GM21528 (cell line): ENCODE measurements at regions not wholly inside any gene's neighbourhood (a gene's known extent, or its start where the extent isn't known, plus 50 kb on each side); places are given as distances from the start of the nearest gene placed in this dataset.
A peak's percentile ranks its signal among the peaks of the same experiment; 100 is the strongest.

Experiments used
- ATAC-seq: cut with Tn5 transposase; IDR thresholded peaks from one replicate; pipeline ENCODE4 v1.9.1; 2021; ENCODE audit warnings: mild to moderate bottlenecking, moderate library complexity; ENCODE audit not compliant: unreplicated experiment, low FRiP score

GRCh38 chr6:11366183-11366933 is 133.9 kb upstream of the NEDD9 start:
- ATAC-seq = peak; percentile 81

- no peak for ATAC-seq
Observed at GRCh38 chr6:11364971-11365397, 132.5 kb upstream of the NEDD9 start.

DNA sequence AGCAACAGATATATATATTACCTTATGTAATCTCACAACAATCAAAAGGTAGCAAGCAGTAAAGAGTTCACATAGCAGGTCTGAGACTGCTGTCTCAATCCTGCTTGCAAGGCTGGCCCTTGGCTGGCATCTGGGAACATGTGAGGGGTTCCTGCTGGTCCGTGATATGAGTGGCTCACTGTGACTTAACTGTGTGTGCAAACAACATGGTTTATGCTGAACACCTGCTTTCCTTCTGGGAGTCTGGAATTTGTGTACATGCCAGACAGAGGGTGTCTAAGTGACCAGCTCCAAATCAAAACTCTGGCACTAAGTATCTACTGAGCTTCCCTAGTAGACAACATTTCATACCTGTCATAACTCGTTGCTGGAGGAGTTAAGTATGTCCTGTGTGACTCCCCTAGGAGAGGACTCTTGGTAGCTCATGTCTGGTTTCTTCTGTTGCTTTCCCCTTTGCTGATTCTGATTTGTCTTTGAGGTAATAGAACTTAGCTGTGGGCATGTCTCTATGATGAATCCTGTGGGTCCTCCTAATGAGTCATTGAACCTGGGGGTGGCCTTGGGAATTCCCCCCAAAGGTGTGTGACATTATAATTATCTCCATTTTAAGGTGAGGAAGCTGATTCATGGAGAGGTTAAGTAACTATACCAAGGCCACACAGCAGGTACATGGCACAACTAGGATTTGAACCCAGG is 131.6 kb upstream of the NEDD9 start:
- no peak for ATAC-seq

DNA sequence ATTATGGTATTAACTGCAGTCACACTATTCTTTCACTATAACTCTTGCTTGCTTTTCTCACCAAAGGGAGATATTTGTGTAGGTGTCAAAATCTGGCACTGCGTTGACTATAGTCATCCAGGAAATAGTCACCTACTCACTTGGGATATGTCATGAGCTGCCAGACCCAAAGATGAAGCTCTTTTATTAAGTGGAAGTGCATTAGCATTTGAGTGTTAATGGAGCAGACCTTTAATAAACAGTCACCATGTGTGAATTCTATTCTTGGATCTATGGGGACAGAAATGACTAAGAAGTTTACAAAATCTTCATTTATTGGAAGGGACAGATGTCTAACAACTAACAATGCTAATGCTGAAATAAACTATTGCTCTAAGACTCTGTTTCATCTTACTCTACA is 130.1 kb upstream of the NEDD9 start:
- no peak for ATAC-seq

DNA sequence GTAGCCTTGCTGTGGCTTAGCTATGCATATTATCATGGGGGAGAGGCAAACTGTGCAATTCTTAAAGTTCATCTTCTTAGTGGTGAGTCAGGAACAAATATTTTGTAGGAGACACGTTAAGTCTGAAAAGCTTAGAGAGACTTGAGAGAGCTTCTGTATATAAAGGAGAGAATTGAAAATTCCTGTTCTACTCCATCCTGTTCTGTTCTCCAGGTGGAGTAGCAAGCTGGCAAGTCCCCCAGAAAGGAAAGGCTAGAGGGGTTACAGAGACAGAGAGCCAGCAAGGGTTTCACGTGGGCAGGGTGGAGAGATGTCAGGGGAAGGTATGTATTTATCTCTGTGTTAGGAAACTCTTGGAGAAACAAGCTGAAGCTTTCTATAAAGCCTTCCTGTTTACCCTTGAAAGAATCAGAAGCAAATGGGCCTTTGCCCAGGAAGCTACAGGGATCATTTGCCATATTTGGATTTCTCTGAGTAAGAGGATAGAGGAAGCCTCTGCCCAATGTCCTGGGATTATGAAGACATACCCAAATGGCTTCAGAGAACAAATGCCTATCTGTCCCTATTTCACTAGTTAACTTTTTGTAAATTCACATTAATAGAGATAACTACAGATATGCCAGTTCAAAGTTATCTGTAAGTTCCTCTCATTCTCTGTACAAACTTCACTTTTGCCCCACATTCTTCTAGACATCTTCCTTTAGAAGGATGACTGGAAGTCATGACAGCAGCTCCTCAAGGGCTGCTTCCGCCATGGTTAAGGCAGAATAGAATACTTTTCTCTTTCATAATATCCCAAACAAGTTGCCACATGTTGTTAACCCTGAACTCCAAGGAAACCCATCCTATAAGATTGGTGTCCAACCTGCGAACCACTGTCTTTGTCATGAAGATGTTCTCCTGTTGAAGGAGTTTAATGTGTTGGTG is 126.7 kb upstream of the NEDD9 start:
- ATAC-seq = no peak

DNA sequence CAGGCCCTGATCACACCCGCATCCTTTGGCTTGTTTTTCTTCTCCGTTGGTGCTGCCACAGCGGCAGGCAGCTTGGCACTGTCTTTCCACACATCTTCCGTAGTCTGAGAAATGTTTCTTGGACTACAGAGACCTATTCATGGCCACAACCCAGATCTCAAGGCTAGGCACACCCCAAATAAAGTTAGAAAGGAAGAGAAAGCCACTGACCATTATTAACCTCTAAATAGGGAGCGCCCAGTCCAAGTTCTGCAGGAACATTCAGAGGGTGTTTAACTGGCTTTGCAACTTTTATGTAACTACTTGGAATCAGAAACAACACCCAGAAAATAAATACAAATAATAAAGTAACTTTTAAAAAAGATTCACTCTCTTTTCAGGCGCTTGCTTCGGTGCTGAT is 124.8 kb upstream of the NEDD9 start:
- no peak for ATAC-seq

- no peak for ATAC-seq
Observed at GRCh38 chr6:11356404-11357155, 124.1 kb upstream of the NEDD9 start.

GRCh38 chr6:11353921-11354389 is 121.5 kb upstream of the NEDD9 start:
- ATAC-seq = no peak

- ATAC-seq = no peak
Observed at GRCh38 chr6:11350294-11350693, 117.8 kb upstream of the NEDD9 start.

- no peak for ATAC-seq
Observed at GRCh38 chr6:11349880-11350279, 117.4 kb upstream of the NEDD9 start.

DNA sequence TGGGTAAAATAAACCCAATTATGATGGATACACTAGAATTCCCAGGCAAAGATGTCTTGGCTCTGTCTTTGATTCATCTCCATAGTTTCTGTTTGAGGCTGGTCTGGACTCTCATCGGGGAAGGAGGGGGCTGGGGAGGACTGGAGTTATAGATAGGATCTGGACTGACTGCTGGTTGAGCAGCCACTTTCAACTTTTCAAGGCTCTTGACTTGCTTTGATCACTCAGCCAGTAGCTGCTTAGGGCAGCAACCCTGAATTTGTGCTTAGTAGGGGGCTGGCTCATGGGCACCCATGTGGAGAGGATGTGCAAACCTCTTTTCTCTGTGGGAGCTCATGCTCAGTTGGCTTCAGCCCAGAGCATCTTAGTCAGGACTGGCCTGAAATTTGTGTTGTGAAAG is 114.0 kb upstream of the NEDD9 start:
- no peak for ATAC-seq

- ATAC-seq = no peak
Observed at GRCh38 chr6:11345536-11345935, 113.1 kb upstream of the NEDD9 start.

DNA sequence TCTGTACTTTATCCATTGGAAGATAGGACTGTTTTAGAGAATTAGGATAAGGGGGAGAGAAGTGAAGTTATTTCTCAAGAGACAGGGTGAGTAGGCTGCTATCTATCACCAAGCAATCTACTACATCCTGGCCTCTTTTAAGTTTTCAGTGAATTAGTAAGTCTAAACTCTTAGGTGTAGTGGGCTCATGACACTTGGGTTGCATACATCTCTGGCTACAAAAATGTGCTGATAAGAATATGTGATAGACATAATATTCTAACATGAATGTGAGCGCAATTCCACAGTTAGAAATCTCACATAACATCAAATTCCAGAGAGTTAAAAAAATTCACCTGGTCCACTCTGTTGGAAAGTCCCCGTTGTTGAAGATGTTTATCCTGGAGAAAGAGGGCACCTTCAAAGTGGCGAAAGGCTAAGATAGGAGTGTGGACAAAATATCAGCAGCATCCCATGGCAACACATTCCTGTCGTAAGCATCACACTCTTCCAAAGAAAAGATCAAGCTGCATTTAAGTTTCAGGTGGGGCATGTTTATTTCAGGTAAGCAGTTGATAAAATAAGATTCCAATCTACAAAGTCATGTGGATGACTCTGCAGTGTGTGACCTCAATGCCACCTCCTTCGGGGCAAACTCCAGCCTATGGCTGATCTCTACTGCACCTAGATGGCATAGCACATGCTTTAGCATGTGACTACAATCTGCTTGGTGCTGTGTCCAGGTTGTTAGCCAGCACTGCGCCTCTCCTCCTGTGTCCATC is 111.7 kb upstream of the NEDD9 start:
- ATAC-seq = no peak

DNA sequence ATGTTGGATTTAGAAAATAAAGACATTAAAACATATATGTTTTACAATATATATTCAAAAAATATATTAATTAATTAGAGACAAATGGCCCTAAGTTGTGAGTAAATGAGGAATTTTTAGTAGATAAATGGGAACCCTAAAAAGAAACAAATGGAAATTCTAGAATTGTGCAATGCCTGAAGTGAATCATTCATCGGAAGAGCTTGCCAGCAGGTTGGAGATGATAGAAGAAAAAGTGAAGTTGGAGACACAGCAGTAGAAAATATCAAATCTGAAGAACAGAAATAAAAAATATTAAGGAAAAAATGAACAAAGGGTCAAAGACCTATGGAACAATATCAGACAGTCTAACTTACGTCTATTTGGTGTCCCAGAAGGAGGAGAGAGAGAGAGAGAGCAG is 109.4 kb upstream of the NEDD9 start:
- ATAC-seq = no peak

DNA sequence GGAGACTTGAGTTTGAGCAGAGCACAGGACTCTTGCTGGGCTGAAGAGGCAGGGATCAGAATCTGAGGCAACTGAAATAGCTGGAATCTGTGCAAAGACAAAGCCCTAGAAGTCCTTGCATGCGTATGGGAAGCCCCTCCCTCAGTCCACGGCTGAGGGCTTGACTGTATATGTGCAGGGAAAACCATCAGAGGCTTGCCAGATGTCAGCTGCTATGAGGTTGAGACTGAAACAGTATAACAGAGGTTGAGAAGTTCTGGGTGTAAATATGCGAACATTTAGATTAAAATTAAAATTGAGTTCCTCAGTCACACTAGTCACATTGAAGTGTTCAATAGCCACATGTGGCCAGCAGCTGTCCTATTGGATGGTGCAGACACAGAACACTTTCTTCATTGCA is 108.8 kb upstream of the NEDD9 start:
- ATAC-seq = no peak

DNA sequence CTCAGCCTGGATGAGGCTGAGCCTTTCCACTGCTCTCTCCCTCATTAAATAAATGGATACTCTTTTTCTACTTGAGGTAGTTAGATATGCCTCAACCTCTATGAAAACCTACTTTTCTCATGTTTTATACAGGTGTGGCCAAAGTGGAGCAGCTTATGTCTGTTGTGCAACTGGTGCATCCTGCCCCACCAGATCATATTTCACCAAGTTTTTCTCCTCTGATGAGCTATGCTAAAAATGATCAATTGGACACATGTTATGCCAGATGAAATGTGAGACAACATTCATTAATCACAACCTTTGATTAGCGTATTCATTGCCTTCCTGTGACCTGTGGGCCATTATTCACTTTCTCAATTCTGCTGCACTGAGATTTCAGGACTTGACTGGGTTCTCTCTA is 106.9 kb upstream of the NEDD9 start:
- ATAC-seq = no peak

- no peak for ATAC-seq
Observed at GRCh38 chr6:11337306-11337705, 104.8 kb upstream of the NEDD9 start.

GRCh38 chr6:11335826-11336225 is 103.4 kb upstream of the NEDD9 start:
- no peak for ATAC-seq

DNA sequence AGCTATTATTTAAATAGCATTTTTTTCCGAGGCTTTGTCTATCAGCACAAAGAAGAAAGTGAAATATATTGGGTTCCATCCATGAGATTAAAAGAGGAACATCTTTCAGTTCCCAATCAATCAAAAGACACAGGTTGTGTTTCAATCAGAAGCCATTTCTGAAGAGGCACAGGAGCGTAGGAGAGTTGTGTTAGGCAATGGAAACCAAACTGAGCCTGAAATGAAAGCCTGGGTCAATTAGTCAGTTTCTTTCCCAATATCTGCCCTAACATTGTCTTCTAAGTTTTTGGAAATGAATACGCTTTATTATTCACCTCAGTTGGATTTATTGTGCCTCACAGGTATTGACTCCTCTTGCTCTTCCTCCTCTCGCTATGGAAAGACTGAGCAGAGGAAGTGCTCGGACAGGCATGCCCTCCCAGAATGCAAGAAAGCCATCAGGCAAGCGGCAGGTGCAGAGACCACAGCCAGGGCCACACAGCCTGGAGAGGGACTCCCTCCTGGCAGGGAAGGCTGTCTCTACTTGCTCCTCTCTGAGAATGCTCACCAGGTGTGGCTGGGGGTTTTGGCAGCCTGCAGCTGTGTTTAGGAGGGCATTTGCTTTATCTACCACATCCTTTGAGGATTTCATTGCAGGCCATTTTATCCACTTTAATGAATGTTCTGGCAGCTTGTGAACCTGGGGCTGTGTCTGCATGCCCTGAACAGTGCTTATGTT is 100.8 kb upstream of the NEDD9 start:
- ATAC-seq = peak; percentile 68
